Ishikawa (cell line): ENCODE measurements at regions not wholly inside any gene's neighbourhood (a gene's known extent, or its start where the extent isn't known, plus 50 kb on each side); places are given as distances from the start of the nearest gene placed in this dataset.

Source experiments
- CEBPB ChIP-seq: IDR thresholded peaks from 2 replicates; pipeline ENCODE4 v1.6.1; 2012
- CREB1 ChIP-seq: IDR thresholded peaks from 2 replicates; pipeline ENCODE4 v1.6.1; 2012; ENCODE audit warnings: low read depth
- EGR1 ChIP-seq: IDR thresholded peaks from 2 replicates; pipeline ENCODE4 v1.6.1; 2012
- EP300 ChIP-seq: IDR thresholded peaks from 2 replicates; pipeline ENCODE4 v1.6.1; 2012; ENCODE audit warnings: borderline replicate concordance
- FOXM1 ChIP-seq: IDR thresholded peaks from 2 replicates; pipeline ENCODE4 v1.6.1; 2012; ENCODE audit warnings: low read depth, borderline replicate concordance
- NFIC ChIP-seq: IDR thresholded peaks from 2 replicates; pipeline ENCODE4 v1.6.1; 2012
- RAD21 ChIP-seq: IDR thresholded peaks from 2 replicates; pipeline ENCODE4 v1.6.1; 2012; ENCODE audit warnings: low read depth
- TAF1 ChIP-seq: IDR thresholded peaks from 2 replicates; pipeline ENCODE4 v1.6.1; 2012; ENCODE audit warnings: low read depth, mild to moderate bottlenecking
- TCF12 ChIP-seq: IDR thresholded peaks from 2 replicates; pipeline ENCODE4 v1.6.1; 2012; ENCODE audit warnings: low read depth
- TEAD4 ChIP-seq: IDR thresholded peaks from 2 replicates; pipeline ENCODE4 v1.6.1; 2012
- YY1 ChIP-seq: IDR thresholded peaks from 2 replicates; pipeline ENCODE4 v1.6.1; 2012; ENCODE audit warnings: low read depth
- ZBTB7A ChIP-seq: IDR thresholded peaks from 2 replicates; pipeline ENCODE4 v1.6.1; 2012; ENCODE audit warnings: low read depth
- TF ChIP-seq, protein P1 (sequence below): IDR thresholded peaks from 2 replicates; pipeline ENCODE4 v1.6.1; 2012
- TF ChIP-seq, protein P2 (sequence below): IDR thresholded peaks from 2 replicates; pipeline ENCODE4 v1.6.1; 2012
- TF ChIP-seq, protein P3 (sequence below): IDR thresholded peaks from 2 replicates; pipeline ENCODE4 v1.6.1; 2012; ENCODE audit warnings: low read depth, mild to moderate bottlenecking

DNA sequence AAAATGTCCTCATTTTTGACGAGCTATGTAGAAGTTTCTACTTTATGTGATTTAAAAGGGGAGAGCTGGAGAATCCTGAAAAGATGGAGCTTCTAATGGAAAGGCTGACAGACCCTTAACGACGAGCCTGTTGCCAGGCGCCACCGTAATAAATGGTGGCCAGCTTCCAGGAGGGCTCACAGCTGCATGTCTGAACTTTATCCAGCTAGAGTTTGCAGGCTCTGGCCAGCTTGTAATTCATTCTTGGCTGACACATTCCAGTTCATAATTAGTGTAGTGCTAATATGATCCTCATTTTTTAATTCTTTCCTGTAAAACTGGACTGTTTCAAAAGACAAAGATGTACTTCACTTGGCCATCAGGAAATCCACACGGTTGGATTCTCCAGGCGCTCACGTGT lies 246.7 kb downstream of the GAS1 start:
- TF ChIP-seq CEBPB: no peak
- no peak for TF ChIP-seq TAF1
- TF ChIP-seq, protein P1, sequence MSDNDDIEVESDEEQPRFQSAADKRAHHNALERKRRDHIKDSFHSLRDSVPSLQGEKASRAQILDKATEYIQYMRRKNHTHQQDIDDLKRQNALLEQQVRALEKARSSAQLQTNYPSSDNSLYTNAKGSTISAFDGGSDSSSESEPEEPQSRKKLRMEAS: no peak
- TF ChIP-seq, protein P2, sequence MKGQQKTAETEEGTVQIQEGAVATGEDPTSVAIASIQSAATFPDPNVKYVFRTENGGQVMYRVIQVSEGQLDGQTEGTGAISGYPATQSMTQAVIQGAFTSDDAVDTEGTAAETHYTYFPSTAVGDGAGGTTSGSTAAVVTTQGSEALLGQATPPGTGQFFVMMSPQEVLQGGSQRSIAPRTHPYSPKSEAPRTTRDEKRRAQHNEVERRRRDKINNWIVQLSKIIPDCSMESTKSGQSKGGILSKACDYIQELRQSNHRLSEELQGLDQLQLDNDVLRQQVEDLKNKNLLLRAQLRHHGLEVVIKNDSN: no peak
- TF ChIP-seq TEAD4: no peak
- TF ChIP-seq TCF12: no peak
- no peak for TF ChIP-seq ZBTB7A
- TF ChIP-seq, protein P3, sequence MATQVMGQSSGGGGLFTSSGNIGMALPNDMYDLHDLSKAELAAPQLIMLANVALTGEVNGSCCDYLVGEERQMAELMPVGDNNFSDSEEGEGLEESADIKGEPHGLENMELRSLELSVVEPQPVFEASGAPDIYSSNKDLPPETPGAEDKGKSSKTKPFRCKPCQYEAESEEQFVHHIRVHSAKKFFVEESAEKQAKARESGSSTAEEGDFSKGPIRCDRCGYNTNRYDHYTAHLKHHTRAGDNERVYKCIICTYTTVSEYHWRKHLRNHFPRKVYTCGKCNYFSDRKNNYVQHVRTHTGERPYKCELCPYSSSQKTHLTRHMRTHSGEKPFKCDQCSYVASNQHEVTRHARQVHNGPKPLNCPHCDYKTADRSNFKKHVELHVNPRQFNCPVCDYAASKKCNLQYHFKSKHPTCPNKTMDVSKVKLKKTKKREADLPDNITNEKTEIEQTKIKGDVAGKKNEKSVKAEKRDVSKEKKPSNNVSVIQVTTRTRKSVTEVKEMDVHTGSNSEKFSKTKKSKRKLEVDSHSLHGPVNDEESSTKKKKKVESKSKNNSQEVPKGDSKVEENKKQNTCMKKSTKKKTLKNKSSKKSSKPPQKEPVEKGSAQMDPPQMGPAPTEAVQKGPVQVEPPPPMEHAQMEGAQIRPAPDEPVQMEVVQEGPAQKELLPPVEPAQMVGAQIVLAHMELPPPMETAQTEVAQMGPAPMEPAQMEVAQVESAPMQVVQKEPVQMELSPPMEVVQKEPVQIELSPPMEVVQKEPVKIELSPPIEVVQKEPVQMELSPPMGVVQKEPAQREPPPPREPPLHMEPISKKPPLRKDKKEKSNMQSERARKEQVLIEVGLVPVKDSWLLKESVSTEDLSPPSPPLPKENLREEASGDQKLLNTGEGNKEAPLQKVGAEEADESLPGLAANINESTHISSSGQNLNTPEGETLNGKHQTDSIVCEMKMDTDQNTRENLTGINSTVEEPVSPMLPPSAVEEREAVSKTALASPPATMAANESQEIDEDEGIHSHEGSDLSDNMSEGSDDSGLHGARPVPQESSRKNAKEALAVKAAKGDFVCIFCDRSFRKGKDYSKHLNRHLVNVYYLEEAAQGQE: no peak
- TF ChIP-seq NFIC: no peak
- TF ChIP-seq EP300: no peak

DNA sequence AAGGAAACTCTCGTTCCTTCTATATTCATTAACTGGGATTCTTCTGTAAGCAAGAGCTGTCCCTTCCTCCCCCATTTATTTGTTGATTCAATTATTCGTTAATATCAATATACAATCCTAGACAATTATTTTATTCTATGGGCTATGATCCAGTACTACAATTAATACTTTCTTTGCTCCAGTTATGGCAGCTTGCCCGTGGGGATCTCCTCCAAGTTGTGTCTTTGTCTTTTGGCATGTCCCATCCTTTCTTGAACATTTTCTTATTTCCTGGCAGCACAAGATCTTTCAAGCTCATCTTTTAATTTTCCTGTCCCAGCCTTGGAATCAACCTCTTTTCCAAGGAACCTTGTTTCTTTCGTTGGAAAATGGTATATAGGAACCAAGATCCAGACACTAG lies 249.3 kb downstream of the GAS1 start:
- TF ChIP-seq, protein P3: no peak
- TF ChIP-seq, protein P2: no peak
- no peak for TF ChIP-seq EGR1
- no peak for TF ChIP-seq EP300
- TF ChIP-seq YY1: no peak
- TF ChIP-seq CEBPB: no peak
- no peak for TF ChIP-seq ZBTB7A
- no peak for TF ChIP-seq CREB1
- no peak for TF ChIP-seq TAF1
- no peak for TF ChIP-seq FOXM1
- no peak for TF ChIP-seq TCF12
- no peak for TF ChIP-seq TEAD4
- TF ChIP-seq RAD21: no peak
- TF ChIP-seq, protein P1: no peak
- TF ChIP-seq NFIC: no peak

DNA sequence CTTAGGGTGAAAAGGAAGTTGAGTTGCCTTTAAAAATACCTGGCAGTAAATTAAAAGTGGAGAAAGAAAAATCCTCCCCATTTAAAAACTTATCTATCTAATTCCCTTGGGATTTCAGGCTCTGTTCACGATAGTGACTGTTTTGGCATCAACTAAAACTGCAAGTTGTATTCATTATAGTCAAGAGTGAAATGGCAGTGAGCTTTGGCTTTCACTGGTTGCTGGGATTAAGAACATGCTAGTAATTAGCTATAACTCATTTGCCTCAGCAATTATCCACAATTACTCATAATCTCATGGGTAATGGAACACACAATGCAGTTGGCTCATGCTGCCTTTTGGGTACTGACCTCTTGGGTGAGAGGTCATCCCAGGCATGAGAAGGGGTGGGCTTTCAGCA lies 250.1 kb downstream of the GAS1 start:
- no peak for TF ChIP-seq YY1
- no peak for TF ChIP-seq EP300
- TF ChIP-seq CEBPB: no peak

DNA sequence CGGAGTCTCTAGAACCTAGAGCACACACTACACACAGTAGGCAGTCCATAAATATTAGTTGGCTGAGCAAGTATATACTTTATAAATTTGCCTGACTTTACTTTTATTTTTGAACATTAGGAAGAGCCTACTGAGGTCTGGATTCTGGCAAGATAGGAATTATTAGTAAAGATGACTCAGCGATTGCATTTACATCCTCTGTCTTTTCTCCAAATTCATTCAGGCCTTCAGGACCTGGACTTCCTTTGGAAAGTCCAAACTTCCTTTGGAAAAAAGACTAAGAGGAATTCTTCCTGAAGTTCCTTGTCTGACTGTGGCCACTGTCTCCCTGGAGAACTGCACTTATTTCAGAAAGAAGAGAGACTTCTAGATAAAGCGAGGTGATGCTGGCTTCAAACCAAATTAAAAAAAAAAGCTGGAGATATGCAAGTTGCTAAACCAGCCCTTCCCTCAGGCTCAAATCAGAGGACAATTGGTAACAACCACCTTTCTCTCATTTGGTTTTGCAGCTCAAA lies 251.3 kb downstream of the GAS1 start:
- TF ChIP-seq RAD21: no peak
- TF ChIP-seq NFIC: no peak
- TF ChIP-seq, protein P2: no peak
- no peak for TF ChIP-seq EGR1
- no peak for TF ChIP-seq FOXM1
- no peak for TF ChIP-seq TEAD4
- TF ChIP-seq EP300: no peak

DNA sequence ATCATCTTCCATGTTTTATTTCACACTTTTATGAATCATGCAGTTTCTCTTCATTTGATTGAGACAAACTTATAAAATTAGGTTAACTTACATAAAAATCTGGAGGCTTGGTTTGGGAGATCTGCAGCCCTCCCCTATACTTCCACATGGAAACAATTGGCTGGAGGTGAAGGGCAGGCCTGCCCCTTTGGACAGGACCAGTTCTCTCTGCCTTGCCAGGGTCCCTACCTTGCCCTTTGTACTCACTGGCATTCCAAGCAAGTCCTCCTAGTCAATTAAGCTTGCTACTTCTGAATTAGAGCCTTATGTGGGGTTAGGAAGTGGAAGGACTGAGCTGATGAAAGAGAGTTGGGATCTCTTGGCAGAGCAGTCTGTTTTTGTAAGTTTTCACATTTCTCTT lies 257.3 kb downstream of the GAS1 start:
- TF ChIP-seq, protein P1: no peak
- TF ChIP-seq ZBTB7A: no peak
- TF ChIP-seq, protein P3: no peak
- no peak for TF ChIP-seq RAD21
- TF ChIP-seq TCF12: no peak
- no peak for TF ChIP-seq EGR1
- TF ChIP-seq TAF1: no peak
- TF ChIP-seq YY1: no peak
